Small intestine (tissue), 7 donors: ENCODE measurements at regions not wholly inside any gene's neighbourhood (a gene's known extent, or its start where the extent isn't known, plus 50 kb on each side); places are given as distances from the start of the nearest gene placed in this dataset.

ENCODE experiments used
- DNase-seq, 2 donors: peaks; one replicate each; pipeline versions ENCODE4 v3.0.0 to v3.0.0-alpha.2; 2013
- FAIRE-seq: peaks from 2 replicates; lab custom pipeline; 2012; peaks lifted over from hg19 to GRCh38; lab: Jason Lieb, UNC
- H3K27ac ChIP-seq, 3 donors: one replicate each; pipeline ENCODE4 v1.5.1; 2013; ENCODE audit warnings: low read length in 2 of 3, mild to moderate bottlenecking in 2 of 3, control low read depth in 1 of 3, inconsistent platforms in 1 of 3, low read depth in 1 of 3, moderate library complexity in 1 of 3
- H3K27me3 ChIP-seq, 3 donors: one replicate each; pipeline ENCODE4 v1.6.1; 2013; ENCODE audit warnings: low read length in 3 of 3, inconsistent platforms in 1 of 3; ENCODE audit not compliant: control insufficient read depth in 3 of 3, insufficient read depth in 3 of 3
- H3K36me3 ChIP-seq, 3 donors: one replicate each; pipeline ENCODE4 v1.6.1; 2013; ENCODE audit warnings: low read length in 3 of 3, inconsistent platforms in 1 of 3, low read depth in 1 of 3, mild to moderate bottlenecking in 1 of 3, moderate library complexity in 1 of 3; ENCODE audit not compliant: control insufficient read depth in 3 of 3, insufficient read depth in 2 of 3
- H3K4me1 ChIP-seq, 3 donors: one replicate each; pipeline ENCODE4 v1.6.1; 2013; ENCODE audit warnings: low read length in 2 of 3, inconsistent platforms in 1 of 3, low read depth in 1 of 3, mild to moderate bottlenecking in 1 of 3, moderate library complexity in 1 of 3; ENCODE audit not compliant: control insufficient read depth in 3 of 3, insufficient read depth in 2 of 3
- H3K4me3 ChIP-seq, 3 donors: one replicate each; pipeline ENCODE4 v1.5.1; 2013; ENCODE audit warnings: low read length in 3 of 3, control low read depth in 1 of 3, inconsistent platforms in 1 of 3, low read depth in 1 of 3, mild to moderate bottlenecking in 1 of 3, moderate library complexity in 1 of 3
- H3K9me3 ChIP-seq, 2 donors: one replicate each; pipeline ENCODE4 v1.6.1; 2013; ENCODE audit warnings: low read depth in 1 of 2, low read length in 1 of 2; ENCODE audit not compliant: control insufficient read depth in 2 of 2, insufficient read depth in 1 of 2
- WGBS, 3 donors: extraction: QIAGEN DNeasy Blood & Tissue Kit; methylation state at CpG; one replicate each; pipeline ENCODE4 v1.1.7; 2013; 5-methylcytosine and 5-hydroxymethylcytosine counted together
- donor health status: healthy with polysubstance abuse.
- donor health status: control.
- donor health status: control.
- donor health status: Bipolar disorder and iron deficiency.
- donor health status: healthy.

GRCh38 chr11:13082588-13082987 is 73.5 kb downstream of the RASSF10 start:
- FAIRE-seq (no peak), DNase-seq (no peak)
- no peaks in the 10 kb centered on the region for H3K4me1 ChIP-seq
- H3K27me3 ChIP-seq, result peaks cover 0 to 2% (median 0%) of the 10 kb centered on the region in 3 donors
- 86 to 95% (median 90%) methylated on average over 1 of the region's 1 CpG for WGBS, 3 donors
- no peak overlapping the region for H3K27ac ChIP-seq
- no peaks in the 10 kb centered on the region for H3K36me3 ChIP-seq
- H3K9me3 ChIP-seq, result no peaks in the 10 kb centered on the region
- H3K4me3 ChIP-seq, result no peak overlapping the region

- Histone ChIP-seq H3K27ac (no peak overlapping the region), H3K36me3 (no peaks in the 10 kb centered on the region), H3K4me1 (no peaks in the 10 kb centered on the region), H3K4me3 (no peak overlapping the region), H3K27me3 (no peaks in the 10 kb centered on the region), H3K9me3 (no peaks in the 10 kb centered on the region)
- 75 to 93% (median 77%) methylated on average over 2 of the region's 2 CpGs for WGBS, 3 donors
- FAIRE-seq, result no peak
- DNase-seq, result no peak
Measured at GRCh38 chr11:13090228-13090708, 81.2 kb downstream of the RASSF10 start.

GRCh38 chr11:13091373-13091772 is 82.3 kb downstream of the RASSF10 start:
- H3K27me3 ChIP-seq, result no peaks in the 10 kb centered on the region
- DNase-seq (no peak), FAIRE-seq (no peak)
- H3K36me3 ChIP-seq, result no peaks in the 10 kb centered on the region
- H3K4me3 ChIP-seq, result no peak overlapping the region
- H3K4me1 ChIP-seq, result no peaks in the 10 kb centered on the region
- H3K9me3 ChIP-seq, result no peaks in the 10 kb centered on the region
- H3K27ac ChIP-seq, result no peak overlapping the region

GRCh38 chr11:13091804-13092203 is 82.7 kb downstream of the RASSF10 start:
- Histone ChIP-seq H3K36me3 (no peaks in the 10 kb centered on the region), H3K27me3 (no peaks in the 10 kb centered on the region), H3K9me3 (no peaks in the 10 kb centered on the region), H3K27ac (no peak overlapping the region), H3K4me3 (no peak overlapping the region), H3K4me1 (no peaks in the 10 kb centered on the region)
- FAIRE-seq (no peak), DNase-seq (no peak)
- WGBS, 3 donors, result 73 to 86% (median 77%) methylated on average over 1 of the region's 1 CpG

- H3K4me3 ChIP-seq, result no peak overlapping the region
- H3K36me3 ChIP-seq, result no peaks in the 10 kb centered on the region
- WGBS, 3 donors, result 13 to 39% (median 20%) methylated on average over 6 of the region's 6 CpGs
- no peaks in the 10 kb centered on the region for H3K27me3 ChIP-seq
- no peaks in the 10 kb centered on the region for H3K4me1 ChIP-seq
- no peak for FAIRE-seq
- DNase-seq, result no peak
- no peak overlapping the region for H3K27ac ChIP-seq
- no peaks in the 10 kb centered on the region for H3K9me3 ChIP-seq
Measured at GRCh38 chr11:13094930-13095687, 86.0 kb downstream of the RASSF10 start.

GRCh38 chr11:13098063-13098462 is 88.9 kb downstream of the RASSF10 start:
- FAIRE-seq, result no peak
- peak in 1 of 2 donors; percentile 13 for DNase-seq
- WGBS, 3 donors, result 19 to 56% (median 40%) methylated on average over 3 of the region's 3 CpGs

GRCh38 chr11:13098616-13099289 is 89.6 kb downstream of the RASSF10 start:
- no peaks in the 10 kb centered on the region for H3K4me1 ChIP-seq
- H3K4me3 ChIP-seq, result no peak overlapping the region
- FAIRE-seq (no peak), DNase-seq (no peak)
- WGBS, 3 donors, result 87 to 90% (median 90%) methylated on average over 3 of the region's 3 CpGs
- no peaks in the 10 kb centered on the region for H3K27me3 ChIP-seq
- no peaks in the 10 kb centered on the region for H3K36me3 ChIP-seq
- no peaks in the 10 kb centered on the region for H3K9me3 ChIP-seq
- no peak overlapping the region for H3K27ac ChIP-seq

More at GRCh38 chr11:13098063-13098462, 88.9 kb downstream of the RASSF10 start:
- Histone ChIP-seq H3K4me1 (no peaks in the 10 kb centered on the region), H3K36me3 (no peaks in the 10 kb centered on the region), H3K27ac (no peak overlapping the region), H3K4me3 (no peak overlapping the region), H3K27me3 (no peaks in the 10 kb centered on the region), H3K9me3 (no peaks in the 10 kb centered on the region)

GRCh38 chr11:13101644-13102512 is 92.8 kb downstream of the RASSF10 start:
- FAIRE-seq (no peak), DNase-seq (no peak)
- Histone ChIP-seq H3K4me1 (peaks cover 0 to 16% (median 0%) of the 10 kb centered on the region in 3 donors), H3K9me3 (no peaks in the 10 kb centered on the region), H3K4me3 (no peak overlapping the region), H3K36me3 (no peaks in the 10 kb centered on the region), H3K27me3 (no peaks in the 10 kb centered on the region), H3K27ac (no peak overlapping the region)
- 83 to 92% (median 86%) methylated on average over 5 of the region's 5 CpGs for WGBS, 3 donors
